ENCODE measurements at regions not wholly inside any gene's neighbourhood (a gene's known extent, or its start where the extent isn't known, plus 50 kb on each side); places are given as distances from the start of the nearest gene placed in this dataset.

GRCh38 chr6:137434640-137435039 is 59.6 kb downstream of the OLIG3 start:
- no peak for DNase-seq (ENCODE audit: low read depth)
- H3K4me3 ChIP-seq (ENCODE audit: low read depth, low read length), result no peak overlapping the region
- no peak for TF ChIP-seq CTCF (IDR thresholded peaks at IDR 0.05; ENCODE audit: low read depth, low read length, missing control alignments)
- in situ Hi-C loops (cut with HindIII; ENCODE audit: low sequenced_read_pairs), result no loop called here

DNA sequence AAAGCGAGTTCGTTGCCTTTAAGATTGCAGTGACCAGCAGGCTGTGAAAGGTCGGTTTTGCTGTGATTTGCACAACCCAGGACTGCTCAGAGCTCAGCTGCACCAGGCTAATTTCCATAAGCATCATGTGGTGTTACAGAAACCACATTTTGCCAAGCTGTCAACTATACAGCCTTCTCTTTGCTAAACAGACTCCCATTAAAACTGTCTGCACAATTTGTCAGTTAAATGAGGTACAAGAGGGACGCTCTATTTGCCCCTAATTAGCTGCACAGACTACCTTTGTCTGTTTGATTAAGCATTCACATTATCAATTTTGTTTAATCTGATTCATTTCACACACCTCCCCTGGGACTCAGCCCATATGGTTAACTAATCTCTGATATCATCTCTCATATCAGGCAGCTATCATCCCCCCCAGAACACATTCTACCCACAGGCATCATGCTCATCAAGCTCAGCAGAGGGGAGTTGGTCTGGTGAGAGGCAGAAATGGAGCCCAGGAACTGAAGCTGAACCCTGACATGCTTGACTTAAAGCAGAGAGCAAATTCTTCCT is 62.1 kb downstream of the OLIG3 start:
- no peak for DNase-seq (ENCODE audit: low read depth)
- no peak for TF ChIP-seq CTCF (IDR thresholded peaks at IDR 0.05; ENCODE audit: low read depth, low read length, missing control alignments)
- in situ Hi-C loops (cut with HindIII; ENCODE audit: low sequenced_read_pairs), result no loop called here
- H3K4me3 ChIP-seq (ENCODE audit: low read depth, low read length), result no peak overlapping the region

- no peak for TF ChIP-seq CTCF (IDR thresholded peaks at IDR 0.05; ENCODE audit: low read depth, low read length, missing control alignments)
- no peak for DNase-seq (ENCODE audit: low read depth)
- H3K4me3 ChIP-seq (ENCODE audit: low read depth, low read length), result no peak overlapping the region
- in situ Hi-C loops (cut with HindIII; ENCODE audit: low sequenced_read_pairs), result no loop called here
Measured at GRCh38 chr6:137430954-137431353, 63.2 kb downstream of the OLIG3 start.

DNA sequence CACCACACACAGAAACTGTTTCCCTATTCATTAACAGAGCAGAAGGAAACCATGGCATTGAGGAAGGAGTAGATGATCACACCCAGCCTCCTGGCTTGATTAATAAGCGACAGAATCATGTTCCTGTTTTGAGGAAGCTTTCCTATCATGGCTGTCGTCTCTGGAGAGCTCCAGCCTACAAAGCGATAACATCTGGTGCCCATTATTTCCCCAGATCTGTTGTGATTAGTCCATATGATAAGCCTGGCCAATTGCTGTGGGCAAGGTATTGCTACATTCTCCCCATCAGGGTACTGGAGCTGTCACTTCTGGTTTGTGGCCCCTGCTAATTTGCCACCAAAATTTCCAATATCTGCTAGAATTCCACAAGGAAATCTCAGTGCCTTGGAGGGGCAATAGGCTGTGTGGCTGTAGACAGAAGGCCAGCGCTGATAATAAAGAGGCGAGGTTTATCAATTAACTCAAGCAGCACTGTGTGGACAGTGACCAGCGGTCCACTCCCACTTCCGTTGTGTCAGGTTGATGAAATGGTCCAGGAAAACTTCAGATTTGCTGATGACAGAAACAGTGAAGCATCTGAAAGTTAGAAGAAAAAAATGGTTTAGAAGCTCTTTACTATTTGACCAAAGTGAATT is 66.4 kb downstream of the OLIG3 start:
- DNase-seq (ENCODE audit: low read depth), result no peak
- H3K4me3 ChIP-seq (ENCODE audit: low read depth, low read length), result no peak overlapping the region
- in situ Hi-C loops (cut with HindIII; ENCODE audit: low sequenced_read_pairs), result no loop called here
- TF ChIP-seq CTCF (IDR thresholded peaks at IDR 0.05; ENCODE audit: low read depth, low read length, missing control alignments), result no peak

DNA sequence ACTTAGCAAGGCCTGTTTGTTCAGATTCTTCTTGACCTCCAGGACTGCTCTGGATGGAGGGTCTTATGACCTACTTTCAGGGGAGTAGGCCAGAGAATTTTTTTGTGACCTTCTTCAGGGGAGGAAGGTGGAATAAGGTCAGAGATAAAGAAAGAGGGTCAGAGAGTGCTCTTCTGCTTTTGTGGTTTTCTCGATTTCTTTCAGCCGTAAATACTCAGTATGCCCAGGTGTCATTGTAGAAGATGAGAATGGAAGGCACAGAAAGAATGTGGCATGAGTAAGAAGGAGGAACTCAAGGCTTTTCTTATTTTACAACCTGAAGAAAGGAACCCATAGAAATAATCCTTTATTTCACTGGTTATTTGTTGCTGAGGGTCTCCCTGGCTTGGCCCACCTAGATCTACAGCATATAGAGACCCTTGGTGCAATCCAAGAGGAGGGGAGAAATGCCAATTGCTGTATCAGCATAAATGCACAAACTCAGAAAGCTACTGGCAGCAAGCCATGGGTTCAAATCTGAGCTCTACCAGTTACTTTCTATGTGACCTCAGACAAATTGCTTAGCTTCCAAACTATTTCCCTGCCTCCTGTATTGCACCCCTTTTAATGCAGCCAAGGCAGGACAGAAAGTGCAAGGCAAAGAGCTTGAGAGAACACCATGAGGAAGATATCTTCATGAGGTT is 68.0 kb downstream of the OLIG3 start:
- no peak for DNase-seq (ENCODE audit: low read depth)
- TF ChIP-seq CTCF (IDR thresholded peaks at IDR 0.05; ENCODE audit: low read depth, low read length, missing control alignments), result no peak
- in situ Hi-C loops (cut with HindIII; ENCODE audit: low sequenced_read_pairs), result no loop called here
- H3K4me3 ChIP-seq (ENCODE audit: low read depth, low read length), result no peak overlapping the region

GRCh38 chr6:137424251-137424650 is 69.9 kb downstream of the OLIG3 start:
- DNase-seq (ENCODE audit: low read depth), result no peak
- TF ChIP-seq CTCF (IDR thresholded peaks at IDR 0.05; ENCODE audit: low read depth, low read length, missing control alignments), result no peak
- no peak overlapping the region for H3K4me3 ChIP-seq (ENCODE audit: low read depth, low read length)
- in situ Hi-C loops (cut with HindIII; ENCODE audit: low sequenced_read_pairs), result no loop called here
